ENCODE measurements at regions not wholly inside any gene's neighbourhood (a gene's known extent, or its start where the extent isn't known, plus 50 kb on each side); places are given as distances from the start of the nearest gene placed in this dataset.

GRCh38 chr12:30874455-30875321, 51.9 kb upstream of the TSPAN11 start:
- no peak for DNase-seq

GRCh38 chr12:30870491-30871265, 55.9 kb upstream of the TSPAN11 start:
- DNase-seq, result no peak

GRCh38 chr12:30867415-30867814, 59.1 kb upstream of the TSPAN11 start:
- DNase-seq, result no peak

- no peak for DNase-seq
Observed at GRCh38 chr12:30866256-30866655, 60.3 kb upstream of the TSPAN11 start.

- DNase-seq, result no peak
Observed at GRCh38 chr12:30863839-30864238, 62.7 kb upstream of the TSPAN11 start.

- no peak for DNase-seq
Observed at GRCh38 chr12:30862486-30862885, 64.1 kb upstream of the TSPAN11 start.

- no peak for DNase-seq
Observed at GRCh38 chr12:30859226-30859625, 67.3 kb upstream of the TSPAN11 start.

- no peak for DNase-seq
Observed at GRCh38 chr12:30858471-30858870, 68.1 kb upstream of the TSPAN11 start.

GRCh38 chr12:30853561-30854133, 72.9 kb upstream of the TSPAN11 start:
- DNase-seq, result no peak

GRCh38 chr12:30850684-30851083, 75.9 kb upstream of the TSPAN11 start:
- no peak for DNase-seq

GRCh38 chr12:30847259-30847658, 79.3 kb upstream of the TSPAN11 start:
- no peak for DNase-seq

- no peak for DNase-seq
Observed at GRCh38 chr12:30846776-30847175, 79.8 kb upstream of the TSPAN11 start.

- no peak for DNase-seq
Observed at GRCh38 chr12:30845676-30846075, 80.9 kb upstream of the TSPAN11 start.

- DNase-seq, result no peak
Observed at GRCh38 chr12:30843211-30843610, 83.3 kb upstream of the TSPAN11 start.

- no peak for DNase-seq
Observed at GRCh38 chr12:30840715-30841114, 85.8 kb upstream of the TSPAN11 start.

GRCh38 chr12:30839643-30840220, 85.0 kb upstream of the CAPRIN2 start:
- no peak for DNase-seq

- DNase-seq, result no peak
Observed at GRCh38 chr12:30837595-30837994, 82.8 kb upstream of the CAPRIN2 start.

GRCh38 chr12:30836656-30837445, 82.1 kb upstream of the CAPRIN2 start:
- no peak for DNase-seq

- no peak for DNase-seq
Observed at GRCh38 chr12:30835216-30835615, 80.5 kb upstream of the CAPRIN2 start.

GRCh38 chr12:30830751-30831150, 76.0 kb upstream of the CAPRIN2 start:
- no peak for DNase-seq

GRCh38 chr12:30829876-30830275, 75.1 kb upstream of the CAPRIN2 start:
- DNase-seq, result no peak

- DNase-seq, result no peak
Observed at GRCh38 chr12:30828686-30829085, 73.9 kb upstream of the CAPRIN2 start.

Data from activated CD8-positive, alpha-beta memory T cell treated with anti-CD3 and anti-CD28 coated beads for 24 hours (primary cell).